ENCODE measurements at regions not wholly inside any gene's neighbourhood (a gene's known extent, or its start where the extent isn't known, plus 50 kb on each side); places are given as distances from the start of the nearest gene placed in this dataset.

- peaks cover 0 to 3% (median 0%) of the 10 kb centered on the region in 3 donors for H3K27me3 Mint-ChIP-seq
- no peaks in the 10 kb centered on the region for H3K4me1 Mint-ChIP-seq
- DNase-seq = no peak
- no peak overlapping the region for H3K27ac Mint-ChIP-seq
- no peak for ATAC-seq (ENCODE audit: low read depth in 2 of 2)
- peaks cover 0 to 6% (median 4%) of the 10 kb centered on the region in 7 donors for H3K9me3 Mint-ChIP-seq
- no peak overlapping the region for H3K4me3 Mint-ChIP-seq
- no peaks in the 10 kb centered on the region for H3K36me3 Mint-ChIP-seq
These were observed 298.9 kb upstream of the BMP2 start for GRCh38 chr20:6468423-6469116.

GRCh38 chr20:6467562-6467961 lies 299.9 kb upstream of the BMP2 start:
- ATAC-seq (ENCODE audit: low read depth in 2 of 2) (no peak), DNase-seq (no peak)
- Mint-ChIP-seq H3K9me3 (peaks cover 0 to 6% (median 4%) of the 10 kb centered on the region in 7 donors), H3K4me3 (no peak overlapping the region), H3K4me1 (no peaks in the 10 kb centered on the region), H3K36me3 (no peaks in the 10 kb centered on the region), H3K27ac (no peak overlapping the region), H3K27me3 (peaks cover 0 to 3% (median 0%) of the 10 kb centered on the region in 3 donors)

- H3K27me3 Mint-ChIP-seq = peaks cover 0 to 3% (median 0%) of the 10 kb centered on the region in 3 donors
- ATAC-seq (ENCODE audit: low read depth in 2 of 2) (no peak), DNase-seq (no peak)
- H3K4me3 Mint-ChIP-seq = no peak overlapping the region
- H3K9me3 Mint-ChIP-seq = peaks cover 0 to 6% (median 4%) of the 10 kb centered on the region in 7 donors
- H3K27ac Mint-ChIP-seq = no peak overlapping the region
- H3K36me3 Mint-ChIP-seq = no peaks in the 10 kb centered on the region
- no peaks in the 10 kb centered on the region for H3K4me1 Mint-ChIP-seq
These were observed 301.2 kb upstream of the BMP2 start for GRCh38 chr20:6466075-6466810.

GRCh38 chr20:6450841-6451240 lies 316.6 kb upstream of the BMP2 start:
- Mint-ChIP-seq H3K4me3 (no peak overlapping the region), H3K9me3 (peaks cover 0 to 5% (median 1%) of the 10 kb centered on the region in 7 donors), H3K36me3 (no peaks in the 10 kb centered on the region), H3K27me3 (no peaks in the 10 kb centered on the region), H3K27ac (no peak overlapping the region), H3K4me1 (no peaks in the 10 kb centered on the region)
- ATAC-seq (ENCODE audit: low read depth in 2 of 2) (no peak), DNase-seq (no peak)

GRCh38 chr20:6440443-6440799 lies 317.6 kb upstream of the FERMT1 start:
- Mint-ChIP-seq H3K4me1 (no peaks in the 10 kb centered on the region), H3K27me3 (no peaks in the 10 kb centered on the region), H3K27ac (no peak overlapping the region), H3K9me3 (peaks cover 0 to 8% (median 0%) of the 10 kb centered on the region in 7 donors), H3K4me3 (no peak overlapping the region), H3K36me3 (no peaks in the 10 kb centered on the region)
- DNase-seq (no peak), ATAC-seq (ENCODE audit: low read depth in 2 of 2) (no peak)

- no peaks in the 10 kb centered on the region for H3K4me1 Mint-ChIP-seq
- peaks cover 0 to 8% (median 0%) of the 10 kb centered on the region in 7 donors for H3K9me3 Mint-ChIP-seq
- ATAC-seq (ENCODE audit: low read depth in 2 of 2) (no peak), DNase-seq (no peak)
- no peaks in the 10 kb centered on the region for H3K27me3 Mint-ChIP-seq
- H3K36me3 Mint-ChIP-seq = no peaks in the 10 kb centered on the region
- no peak overlapping the region for H3K4me3 Mint-ChIP-seq
- H3K27ac Mint-ChIP-seq = no peak overlapping the region
These were observed 317.1 kb upstream of the FERMT1 start for GRCh38 chr20:6439737-6440442.

- Mint-ChIP-seq H3K9me3 (peaks cover 0 to 15% (median 2%) of the 10 kb centered on the region in 7 donors), H3K27ac (no peak overlapping the region), H3K36me3 (no peaks in the 10 kb centered on the region), H3K4me3 (no peak overlapping the region), H3K27me3 (peaks cover 0 to 5% (median 0%) of the 10 kb centered on the region in 3 donors), H3K4me1 (no peaks in the 10 kb centered on the region)
- ATAC-seq (ENCODE audit: low read depth in 2 of 2) (no peak), DNase-seq (no peak)
These were observed 311.3 kb upstream of the FERMT1 start for GRCh38 chr20:6434131-6434530.

- peaks cover 0 to 5% (median 0%) of the 10 kb centered on the region in 3 donors for H3K27me3 Mint-ChIP-seq
- H3K36me3 Mint-ChIP-seq = no peaks in the 10 kb centered on the region
- DNase-seq (no peak), ATAC-seq (ENCODE audit: low read depth in 2 of 2) (no peak)
- no peaks in the 10 kb centered on the region for H3K4me1 Mint-ChIP-seq
- no peak overlapping the region for H3K4me3 Mint-ChIP-seq
- H3K9me3 Mint-ChIP-seq = peaks cover 0 to 13% (median 2%) of the 10 kb centered on the region in 7 donors
- no peak overlapping the region for H3K27ac Mint-ChIP-seq
These were observed 307.6 kb upstream of the FERMT1 start for GRCh38 chr20:6430381-6430780.

- no peak for ATAC-seq (ENCODE audit: low read depth in 2 of 2)
- no peak overlapping the region for H3K27ac Mint-ChIP-seq
- no peaks in the 10 kb centered on the region for H3K27me3 Mint-ChIP-seq
- no peaks in the 10 kb centered on the region for H3K36me3 Mint-ChIP-seq
- DNase-seq = no peak
- peaks cover 0 to 13% (median 5%) of the 10 kb centered on the region in 7 donors for H3K9me3 Mint-ChIP-seq
- H3K4me3 Mint-ChIP-seq = no peak overlapping the region
- no peaks in the 10 kb centered on the region for H3K4me1 Mint-ChIP-seq
These were observed 303.6 kb upstream of the FERMT1 start for GRCh38 chr20:6426287-6426891.

- peaks cover 0 to 7% (median 4%) of the 10 kb centered on the region in 7 donors for H3K9me3 Mint-ChIP-seq
- peaks cover 0 to 13% (median 7%) of the 10 kb centered on the region in 3 donors for H3K27me3 Mint-ChIP-seq
- ATAC-seq (ENCODE audit: low read depth in 2 of 2) (no peak), DNase-seq (no peak)
- H3K4me3 Mint-ChIP-seq = no peak overlapping the region
- H3K4me1 Mint-ChIP-seq = no peaks in the 10 kb centered on the region
- H3K36me3 Mint-ChIP-seq = no peaks in the 10 kb centered on the region
- no peak overlapping the region for H3K27ac Mint-ChIP-seq
These were observed 298.8 kb upstream of the FERMT1 start for GRCh38 chr20:6421321-6422248.

GRCh38 chr20:6420336-6420735 lies 297.5 kb upstream of the FERMT1 start:
- no peak overlapping the region for H3K4me3 Mint-ChIP-seq
- DNase-seq (no peak), ATAC-seq (ENCODE audit: low read depth in 2 of 2) (no peak)
- H3K4me1 Mint-ChIP-seq = no peaks in the 10 kb centered on the region
- no peaks in the 10 kb centered on the region for H3K36me3 Mint-ChIP-seq
- no peak overlapping the region for H3K27ac Mint-ChIP-seq
- peaks cover 0 to 7% (median 0%) of the 10 kb centered on the region in 7 donors for H3K9me3 Mint-ChIP-seq
- H3K27me3 Mint-ChIP-seq = peaks cover 0 to 13% (median 7%) of the 10 kb centered on the region in 3 donors

GRCh38 chr20:6418732-6419131 lies 295.9 kb upstream of the FERMT1 start:
- H3K4me1 Mint-ChIP-seq = no peaks in the 10 kb centered on the region
- DNase-seq (no peak), ATAC-seq (ENCODE audit: low read depth in 2 of 2) (no peak)
- H3K27ac Mint-ChIP-seq = no peak overlapping the region
- no peaks in the 10 kb centered on the region for H3K36me3 Mint-ChIP-seq
- H3K4me3 Mint-ChIP-seq = no peak overlapping the region
- H3K27me3 Mint-ChIP-seq = peaks cover 0 to 13% (median 7%) of the 10 kb centered on the region in 3 donors
- peaks cover 0 to 7% (median 2%) of the 10 kb centered on the region in 7 donors for H3K9me3 Mint-ChIP-seq
